Right atrium auricular region (tissue), 2 donors: ENCODE measurements at regions not wholly inside any gene's neighbourhood (a gene's known extent, or its start where the extent isn't known, plus 50 kb on each side); places are given as distances from the start of the nearest gene placed in this dataset.

Source experiments
- DNase-seq: peaks from one replicate; pipeline ENCODE4 v3.0.0-alpha.2; 2019; ENCODE audit warnings: low spot score
- H3K27ac ChIP-seq, 2 donors: fragments of 200-600 bp; sonication (generic); 1 replicate in 1 of 2; 2 replicates in 1 of 2; pipeline ENCODE4 v1.5.1; 2016 to 2019
- H3K27me3 ChIP-seq, 2 donors: fragments of 200-600 bp; sonication (generic); one replicate each; pipeline versions ENCODE4 v1.5.1 to v1.6.0; 2017 to 2019
- H3K36me3 ChIP-seq: fragments of 200-600 bp; sonication (generic); one replicate; pipeline ENCODE4 v1.5.1; 2016
- H3K4me1 ChIP-seq, 2 donors: fragments of 200-600 bp; sonication (generic); one replicate each; pipeline versions ENCODE4 v1.5.1 to v1.6.0; 2017 to 2019
- H3K4me3 ChIP-seq, 2 donors: fragments of 200-600 bp; sonication (generic); 1 replicate in 1 of 2; 2 replicates in 1 of 2; pipeline ENCODE4 v1.5.1; 2017 to 2019; ENCODE audit warnings: mild to moderate bottlenecking in 1 of 2, moderate library complexity in 1 of 2
- H3K9me3 ChIP-seq, 2 donors: fragments of 200-600 bp; sonication (generic); one replicate each; pipeline ENCODE4 v1.5.1; 2019
- TF ChIP-seq, protein P1 (sequence below), 2 donors: fragments of 200-600 bp; sonication (generic); IDR thresholded peaks; one replicate each; pipeline ENCODE4 v1.5.1; 2019; ENCODE audit warnings: antibody characterized with exemption in 2 of 2

- Histone ChIP-seq H3K36me3 (no peaks in the 10 kb centered on the region), H3K27ac (no peak overlapping the region), H3K4me1 (peaks cover 0 to 19% of the 10 kb centered on the region in 2 donors), H3K9me3 (no peaks in the 10 kb centered on the region), H3K27me3 (no peaks in the 10 kb centered on the region), H3K4me3 (no peak overlapping the region)
- TF ChIP-seq, protein P1, sequence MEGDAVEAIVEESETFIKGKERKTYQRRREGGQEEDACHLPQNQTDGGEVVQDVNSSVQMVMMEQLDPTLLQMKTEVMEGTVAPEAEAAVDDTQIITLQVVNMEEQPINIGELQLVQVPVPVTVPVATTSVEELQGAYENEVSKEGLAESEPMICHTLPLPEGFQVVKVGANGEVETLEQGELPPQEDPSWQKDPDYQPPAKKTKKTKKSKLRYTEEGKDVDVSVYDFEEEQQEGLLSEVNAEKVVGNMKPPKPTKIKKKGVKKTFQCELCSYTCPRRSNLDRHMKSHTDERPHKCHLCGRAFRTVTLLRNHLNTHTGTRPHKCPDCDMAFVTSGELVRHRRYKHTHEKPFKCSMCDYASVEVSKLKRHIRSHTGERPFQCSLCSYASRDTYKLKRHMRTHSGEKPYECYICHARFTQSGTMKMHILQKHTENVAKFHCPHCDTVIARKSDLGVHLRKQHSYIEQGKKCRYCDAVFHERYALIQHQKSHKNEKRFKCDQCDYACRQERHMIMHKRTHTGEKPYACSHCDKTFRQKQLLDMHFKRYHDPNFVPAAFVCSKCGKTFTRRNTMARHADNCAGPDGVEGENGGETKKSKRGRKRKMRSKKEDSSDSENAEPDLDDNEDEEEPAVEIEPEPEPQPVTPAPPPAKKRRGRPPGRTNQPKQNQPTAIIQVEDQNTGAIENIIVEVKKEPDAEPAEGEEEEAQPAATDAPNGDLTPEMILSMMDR (IDR thresholded peaks at IDR 0.05): no peak
- no peak for DNase-seq
Measured at GRCh38 chr7:91348711-91349110, 84.5 kb downstream of the FZD1 start.

DNA sequence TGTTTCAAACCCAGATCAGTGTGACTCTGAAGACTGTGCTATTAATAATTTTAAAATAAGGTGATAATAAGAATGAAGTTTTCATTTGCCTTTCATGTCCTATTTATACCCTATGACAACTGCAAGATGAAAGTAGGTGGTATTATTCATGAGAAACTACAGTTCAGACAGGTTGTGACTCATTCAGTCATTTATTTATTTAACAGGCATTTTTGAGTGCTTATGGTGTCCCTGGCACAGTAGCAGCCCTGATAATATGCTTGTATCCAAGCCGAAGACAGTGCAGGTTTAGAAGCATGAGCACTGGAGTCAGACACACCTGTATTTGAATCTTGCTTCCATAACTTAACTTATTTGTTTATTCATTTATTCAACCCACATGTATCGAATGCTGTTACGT, 87.1 kb downstream of the FZD1 start:
- H3K4me3 ChIP-seq: no peak overlapping the region
- no peaks in the 10 kb centered on the region for H3K27me3 ChIP-seq
- TF ChIP-seq, protein P1 (IDR thresholded peaks at IDR 0.05): no peak
- no peak for DNase-seq
- H3K36me3 ChIP-seq: no peaks in the 10 kb centered on the region
- no peak overlapping the region for H3K27ac ChIP-seq
- H3K4me1 ChIP-seq: peaks cover 0 to 10% of the 10 kb centered on the region in 2 donors
- no peaks in the 10 kb centered on the region for H3K9me3 ChIP-seq

GRCh38 chr7:91352091-91352490, 87.9 kb downstream of the FZD1 start:
- peaks cover 0 to 10% of the 10 kb centered on the region in 2 donors for H3K4me1 ChIP-seq
- no peak overlapping the region for H3K4me3 ChIP-seq
- DNase-seq: no peak
- H3K36me3 ChIP-seq: no peaks in the 10 kb centered on the region
- TF ChIP-seq, protein P1 (IDR thresholded peaks at IDR 0.05): no peak
- H3K27ac ChIP-seq: no peak overlapping the region
- no peaks in the 10 kb centered on the region for H3K9me3 ChIP-seq
- H3K27me3 ChIP-seq: no peaks in the 10 kb centered on the region

DNA sequence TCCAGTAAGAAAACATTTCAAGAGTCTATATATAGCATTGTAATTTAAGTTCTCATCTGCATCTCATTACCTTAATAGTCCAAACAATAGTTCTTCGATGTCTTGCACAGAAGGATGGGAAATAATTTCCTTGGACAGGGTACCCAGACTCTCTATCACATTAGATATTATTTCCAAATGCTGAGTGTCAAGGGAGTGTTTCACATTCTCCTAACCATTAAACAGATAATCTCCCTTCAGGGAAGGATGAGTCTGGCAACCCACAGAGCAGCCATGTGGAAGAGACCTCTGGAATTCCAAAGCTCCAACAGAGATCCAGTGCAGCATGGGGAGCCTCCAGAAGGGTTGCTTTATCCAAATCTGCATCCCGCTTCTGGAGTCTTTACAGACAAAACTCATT, 89.6 kb downstream of the FZD1 start:
- no peaks in the 10 kb centered on the region for H3K4me1 ChIP-seq
- H3K36me3 ChIP-seq: no peaks in the 10 kb centered on the region
- no peak for DNase-seq
- H3K27ac ChIP-seq: no peak overlapping the region
- no peaks in the 10 kb centered on the region for H3K9me3 ChIP-seq
- TF ChIP-seq, protein P1 (IDR thresholded peaks at IDR 0.05): no peak
- H3K27me3 ChIP-seq: no peaks in the 10 kb centered on the region
- no peak overlapping the region for H3K4me3 ChIP-seq

- TF ChIP-seq, protein P1 (IDR thresholded peaks at IDR 0.05): no peak
- no peaks in the 10 kb centered on the region for H3K27me3 ChIP-seq
- DNase-seq: no peak
- no peaks in the 10 kb centered on the region for H3K9me3 ChIP-seq
- H3K27ac ChIP-seq: no peak overlapping the region
- H3K36me3 ChIP-seq: no peaks in the 10 kb centered on the region
- no peak overlapping the region for H3K4me3 ChIP-seq
- no peaks in the 10 kb centered on the region for H3K4me1 ChIP-seq
Measured at GRCh38 chr7:91355695-91356435, 91.6 kb downstream of the FZD1 start.

- no peaks in the 10 kb centered on the region for H3K36me3 ChIP-seq
- H3K9me3 ChIP-seq: no peaks in the 10 kb centered on the region
- H3K4me1 ChIP-seq: no peaks in the 10 kb centered on the region
- H3K27me3 ChIP-seq: no peaks in the 10 kb centered on the region
- TF ChIP-seq, protein P1 (IDR thresholded peaks at IDR 0.05): no peak
- no peak overlapping the region for H3K27ac ChIP-seq
- DNase-seq: no peak
- no peak overlapping the region for H3K4me3 ChIP-seq
Measured at GRCh38 chr7:91356915-91357314, 92.7 kb downstream of the FZD1 start.
